Neuronal stem cell (in vitro differentiated cells): ENCODE measurements at regions not wholly inside any gene's neighbourhood (a gene's known extent, or its start where the extent isn't known, plus 50 kb on each side); places are given as distances from the start of the nearest gene placed in this dataset.

Experiments used
- DNase-seq: peaks from one replicate; pipeline ENCODE4 v3.0.0-alpha.2; 2013; ENCODE audit warnings: low spot score
- H2AFZ ChIP-seq: one replicate; pipeline ENCODE4 v1.6.1; 2013; ENCODE audit warnings: mild to moderate bottlenecking, low read length, inconsistent platforms
- H2AK5ac ChIP-seq: 2 replicates; pipeline ENCODE4 v1.6.1; 2013; ENCODE audit warnings: low read depth, mild to moderate bottlenecking, inconsistent platforms, low read length, moderate library complexity, mixed read lengths
- H2BK120ac ChIP-seq: 2 replicates; pipeline ENCODE4 v1.6.1; 2013; ENCODE audit warnings: low read depth, mild to moderate bottlenecking, inconsistent platforms, low read length, moderate library complexity, mixed read lengths
- H2BK12ac ChIP-seq: one replicate; pipeline ENCODE4 v1.6.1; 2013; ENCODE audit warnings: low read length, inconsistent platforms
- H2BK15ac ChIP-seq: 2 replicates; pipeline ENCODE4 v1.6.1; 2013; ENCODE audit warnings: mild to moderate bottlenecking, low read length, inconsistent platforms, mixed read lengths
- H2BK5ac ChIP-seq: one replicate; pipeline ENCODE4 v1.6.1; 2013; ENCODE audit warnings: inconsistent platforms, mild to moderate bottlenecking, low read length, moderate library complexity
- H3K14ac ChIP-seq: one replicate; pipeline ENCODE4 v1.6.1; 2013; ENCODE audit warnings: low read length, inconsistent platforms
- H3K18ac ChIP-seq: 2 replicates; pipeline ENCODE4 v1.6.1; 2013; ENCODE audit warnings: low read length, inconsistent platforms
- H3K23ac ChIP-seq: 2 replicates; pipeline ENCODE4 v1.6.1; 2013; ENCODE audit warnings: low read depth, mild to moderate bottlenecking, mixed read lengths, low read length, inconsistent platforms; ENCODE audit not compliant: poor library complexity
- H3K27ac ChIP-seq: replicated peaks from 3 replicates; pipeline ENCODE4 v1.5.1; 2013; ENCODE audit warnings: low read length, inconsistent platforms
- H3K27me3 ChIP-seq, 3 experiments: 2 replicates each; pipeline ENCODE4 v1.6.1; 2013; ENCODE audit warnings: low read length in 3 of 3, mild to moderate bottlenecking in 2 of 3, inconsistent platforms in 1 of 3, low read depth in 1 of 3, mixed read lengths in 1 of 3, moderate library complexity in 1 of 3; ENCODE audit not compliant: control insufficient read depth in 3 of 3, insufficient read depth in 3 of 3
- H3K36me3 ChIP-seq, 2 donors: replicated peaks in 1 of 2; 2 replicates each; pipeline ENCODE4 v1.6.1; 2013; ENCODE audit warnings: low read length in 2 of 2; ENCODE audit not compliant: control insufficient read depth in 2 of 2, insufficient read depth in 2 of 2
- H3K4ac ChIP-seq: 2 replicates; pipeline ENCODE4 v1.6.1; 2013; ENCODE audit warnings: inconsistent platforms, mild to moderate bottlenecking, low read length, moderate library complexity
- H3K4me1 ChIP-seq, 2 donors: 1 replicate in 1 of 2; 2 replicates in 1 of 2; pipeline ENCODE4 v1.6.1; 2013; ENCODE audit warnings: low read length in 2 of 2, low read depth in 1 of 2; ENCODE audit not compliant: control insufficient read depth in 2 of 2, insufficient read depth in 1 of 2
- H3K4me2 ChIP-seq: one replicate; pipeline ENCODE4 v1.6.1; 2013; ENCODE audit warnings: mild to moderate bottlenecking, low read length, inconsistent platforms; ENCODE audit not compliant: insufficient read depth, poor library complexity, severe bottlenecking
- H3K4me3 ChIP-seq, 2 donors: 2 replicates each; pipeline ENCODE4 v1.5.1; 2013; ENCODE audit warnings: low read length in 2 of 2, mild to moderate bottlenecking in 2 of 2, inconsistent platforms in 1 of 2, moderate library complexity in 1 of 2
- H3K79me1 ChIP-seq: one replicate; pipeline ENCODE4 v1.6.1; 2013; ENCODE audit warnings: low read depth, mild to moderate bottlenecking, inconsistent platforms, low read length, moderate library complexity
- H3K9ac ChIP-seq: one replicate; pipeline ENCODE4 v1.6.1; 2013; ENCODE audit warnings: mild to moderate bottlenecking, low read depth, low read length, inconsistent platforms; ENCODE audit not compliant: poor library complexity
- H3K9me3 ChIP-seq, 2 donors: replicated peaks in 1 of 2; 2 replicates each; pipeline versions ENCODE3 to v1.6.1; 2013; ENCODE audit warnings: low read length in 2 of 2, mild to moderate bottlenecking in 2 of 2, inconsistent platforms in 1 of 2, low read depth in 1 of 2, mixed read lengths in 1 of 2, moderate library complexity in 1 of 2; ENCODE audit not compliant: control insufficient read depth in 2 of 2, insufficient read depth in 1 of 2
- H4K8ac ChIP-seq: one replicate; pipeline ENCODE4 v1.6.1; 2013; ENCODE audit warnings: low read depth, mild to moderate bottlenecking, inconsistent platforms, low read length, moderate library complexity
- H4K91ac ChIP-seq: one replicate; pipeline ENCODE4 v1.6.1; 2013; ENCODE audit warnings: low read length, low read depth, mild to moderate bottlenecking, inconsistent platforms; ENCODE audit not compliant: poor library complexity
- WGBS, 2 donors: extraction: QIAGEN DNeasy Blood & Tissue Kit; methylation state at CpG; one replicate each; pipeline ENCODE4 v1.1.7; 2013; ENCODE audit warnings: missing lambda C conversion rate in 2 of 2, mixed read lengths in 1 of 2; ENCODE audit not compliant: insufficient read length in 2 of 2, insufficient replicate concordance in 1 of 2; ENCODE audit errors: extremely low coverage in 2 of 2; 5-methylcytosine and 5-hydroxymethylcytosine counted together

DNA sequence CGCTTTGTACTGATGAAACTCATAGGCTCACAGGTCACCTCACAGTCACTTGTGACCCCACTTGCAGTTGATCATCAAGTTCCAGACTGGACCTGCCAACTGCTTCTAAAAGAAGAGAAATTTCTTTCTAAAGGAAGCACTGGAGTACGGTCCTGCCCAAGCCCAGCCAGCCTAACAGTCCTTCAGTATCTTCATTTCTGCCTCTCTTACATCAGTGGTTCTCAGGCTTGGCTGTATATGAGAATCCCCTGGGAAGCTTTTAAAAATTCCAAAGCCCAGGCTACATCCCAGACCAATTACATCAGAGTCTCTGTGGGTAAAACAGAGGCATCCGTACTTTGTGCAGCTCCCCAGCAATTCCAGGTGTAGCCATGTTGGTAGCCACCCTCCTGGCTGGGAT lies 282.1 kb downstream of the NFIB start:
- no CpG with 5 or more reads among the region's 3 CpGs for WGBS, 2 donors
- H2AFZ ChIP-seq, result no peak overlapping the region

DNA sequence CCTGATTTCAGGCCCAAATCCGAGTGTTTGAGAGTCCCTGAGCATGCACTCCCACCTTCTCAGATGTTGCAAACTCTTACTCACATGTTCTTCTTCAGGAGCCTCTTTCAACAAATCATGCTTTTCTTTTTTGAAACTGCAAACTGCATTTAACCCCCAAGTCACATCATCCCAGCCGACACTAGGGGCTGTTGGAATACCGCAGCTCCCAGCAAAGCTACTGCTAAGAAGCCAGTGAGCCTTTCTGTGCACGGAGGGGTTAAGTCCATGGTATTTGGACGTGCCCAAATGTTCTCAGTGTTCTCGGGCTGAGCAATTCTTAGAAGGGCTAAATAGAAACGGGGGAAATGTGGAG lies 282.9 kb downstream of the NFIB start:
- H2BK15ac ChIP-seq, result no peak overlapping the region
- WGBS, 2 donors, result no CpG with 5 or more reads among the region's 7 CpGs
- peak overlapping the region; percentile 33 for H3K27ac ChIP-seq
- no peaks in the 10 kb centered on the region for H3K9me3 ChIP-seq
- H3K4me2 ChIP-seq, result no peak overlapping the region
- H3K14ac ChIP-seq, result no peak overlapping the region
- H3K4ac ChIP-seq, result no peak overlapping the region
- H4K91ac ChIP-seq, result no peak overlapping the region
- peak overlapping the region; percentile 42 for H2AFZ ChIP-seq
- no peak overlapping the region for H2BK5ac ChIP-seq
- no peaks in the 10 kb centered on the region for H3K27me3 ChIP-seq
- H3K79me1 ChIP-seq, result no peaks in the 10 kb centered on the region
- H2AK5ac ChIP-seq, result no peak overlapping the region
- DNase-seq, result peak; percentile 29
- no peak overlapping the region for H3K18ac ChIP-seq
- no peak overlapping the region for H3K23ac ChIP-seq
- H4K8ac ChIP-seq, result no peak overlapping the region
- no peak overlapping the region for H2BK120ac ChIP-seq
- no peak overlapping the region for H2BK12ac ChIP-seq
- no peak overlapping the region for H3K4me3 ChIP-seq
- no peak overlapping the region for H3K9ac ChIP-seq
- no peaks in the 10 kb centered on the region for H3K36me3 ChIP-seq
- H3K4me1 ChIP-seq, result peaks cover 9 to 14% of the 10 kb centered on the region in 2 donors

More for the DNA sequence above, 282.1 kb downstream of the NFIB start:
- Histone ChIP-seq H3K4ac (no peak overlapping the region), H3K4me1 (peaks cover 9 to 14% of the 10 kb centered on the region in 2 donors), H3K18ac (no peak overlapping the region), H3K27ac (no peak overlapping the region), H3K14ac (no peak overlapping the region), H2AK5ac (no peak overlapping the region), H4K91ac (no peak overlapping the region), H3K9me3 (no peaks in the 10 kb centered on the region), H3K36me3 (no peaks in the 10 kb centered on the region), H2BK12ac (no peak overlapping the region), H3K9ac (no peak overlapping the region), H3K4me3 (no peak overlapping the region), H4K8ac (no peak overlapping the region), H3K23ac (no peak overlapping the region), H3K4me2 (no peak overlapping the region), H2BK15ac (no peak overlapping the region), H2BK5ac (no peak overlapping the region), H2BK120ac (no peak overlapping the region), H3K79me1 (no peaks in the 10 kb centered on the region), H3K27me3 (no peaks in the 10 kb centered on the region)
- DNase-seq, result no peak

DNA sequence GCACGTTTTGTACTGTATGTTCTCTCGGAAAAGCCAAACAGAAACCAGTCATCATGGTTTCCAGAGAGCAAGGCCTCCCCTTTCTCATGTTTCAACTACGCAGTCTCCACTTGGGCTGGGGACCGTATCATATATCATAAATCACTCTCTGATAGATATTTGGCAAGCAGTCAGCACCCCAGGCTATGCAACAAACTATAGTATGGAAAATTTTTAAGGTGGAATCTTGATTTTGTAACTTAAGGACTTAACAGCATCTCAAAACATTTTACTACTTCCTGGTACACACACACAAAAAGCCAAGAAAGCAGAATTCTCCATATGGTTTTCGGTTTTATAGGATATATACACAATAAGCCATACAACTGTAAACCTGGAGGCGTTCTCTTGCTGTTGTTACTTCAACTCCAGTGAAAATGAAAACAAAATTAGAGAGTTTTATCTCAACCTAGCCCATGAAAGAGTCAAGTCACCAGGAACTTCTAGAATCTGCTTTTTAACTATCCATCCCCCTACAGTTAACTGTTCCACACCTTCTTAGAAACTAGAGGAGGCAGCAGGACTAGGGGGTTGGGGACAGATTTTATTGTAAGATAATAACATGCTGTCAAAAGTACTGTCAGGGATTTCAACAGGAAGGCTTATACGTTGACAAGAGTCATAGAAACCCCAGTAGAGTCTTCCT lies 283.4 kb downstream of the NFIB start:
- Histone ChIP-seq H4K91ac (no peak overlapping the region), H2BK5ac (no peak overlapping the region), H3K9ac (no peak overlapping the region), H4K8ac (no peak overlapping the region), H3K79me1 (no peaks in the 10 kb centered on the region), H3K4ac (no peak overlapping the region), H2AK5ac (no peak overlapping the region), H3K23ac (no peak overlapping the region), H3K4me2 (no peak overlapping the region), H2BK15ac (no peak overlapping the region), H2BK120ac (no peak overlapping the region), H3K14ac (no peak overlapping the region), H3K4me3 (no peak overlapping the region), H2AFZ (peak overlapping the region; percentile 42), H3K36me3 (no peaks in the 10 kb centered on the region), H3K18ac (no peak overlapping the region), H3K9me3 (no peaks in the 10 kb centered on the region), H2BK12ac (no peak overlapping the region), H3K27ac (peak overlapping the region; percentile 33), H3K27me3 (no peaks in the 10 kb centered on the region), H3K4me1 (peaks cover 9 to 14% of the 10 kb centered on the region in 2 donors)
- DNase-seq, result no peak
- WGBS, 2 donors, result no CpG with 5 or more reads among the region's 7 CpGs

DNA sequence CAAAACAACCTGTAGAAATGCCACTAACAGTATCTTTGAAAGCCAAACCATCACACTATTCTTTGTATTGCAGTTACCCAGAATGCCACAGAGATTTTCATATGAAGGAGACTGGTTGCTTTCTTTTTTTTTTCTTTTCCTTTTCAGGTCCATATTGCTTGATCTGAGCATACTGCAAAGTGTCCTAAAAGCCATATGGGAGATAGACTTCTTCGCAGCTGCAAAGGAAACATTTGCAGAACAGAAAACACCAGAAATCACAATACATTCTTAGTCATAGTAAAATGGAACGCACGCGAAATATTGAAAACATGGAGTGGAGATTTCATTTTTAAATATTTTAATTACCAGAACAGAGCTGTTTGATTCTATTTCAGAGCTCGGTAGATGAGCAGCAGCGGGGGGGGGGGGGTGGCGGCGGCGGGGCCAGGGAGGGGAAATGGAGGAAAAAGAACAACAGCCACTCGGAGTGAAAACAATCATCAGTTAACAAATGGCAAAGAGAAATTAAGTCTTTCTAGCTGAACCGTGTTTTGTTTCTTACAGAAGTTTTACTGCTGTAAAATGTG lies 284.1 kb downstream of the NFIB start:
- H3K79me1 ChIP-seq, result no peaks in the 10 kb centered on the region
- H3K36me3 ChIP-seq, result no peaks in the 10 kb centered on the region
- no peak overlapping the region for H2BK15ac ChIP-seq
- no peak overlapping the region for H3K9ac ChIP-seq
- no peak overlapping the region for H4K91ac ChIP-seq
- H2BK120ac ChIP-seq, result no peak overlapping the region
- no peak overlapping the region for H3K23ac ChIP-seq
- H3K9me3 ChIP-seq, result no peaks in the 10 kb centered on the region
- no CpG with 5 or more reads among the region's 11 CpGs for WGBS, 2 donors
- peak overlapping the region; percentile 15 for H2AFZ ChIP-seq
- H2BK12ac ChIP-seq, result no peak overlapping the region
- H3K14ac ChIP-seq, result no peak overlapping the region
- H2AK5ac ChIP-seq, result no peak overlapping the region
- no peak overlapping the region for H3K4me3 ChIP-seq
- no peak overlapping the region for H4K8ac ChIP-seq
- no peak overlapping the region for H2BK5ac ChIP-seq
- H3K4me2 ChIP-seq, result no peak overlapping the region
- no peaks in the 10 kb centered on the region for H3K27me3 ChIP-seq
- no peak for DNase-seq
- no peak overlapping the region for H3K18ac ChIP-seq
- H3K4me1 ChIP-seq, result peaks cover 9 to 14% of the 10 kb centered on the region in 2 donors
- H3K4ac ChIP-seq, result no peak overlapping the region
- no peak overlapping the region for H3K27ac ChIP-seq
